ENCODE measurements at regions not wholly inside any gene's neighbourhood (a gene's known extent, or its start where the extent isn't known, plus 50 kb on each side); places are given as distances from the start of the nearest gene placed in this dataset.

- Histone ChIP-seq H3K14ac (replicated peaks; ENCODE audit: low read depth, low read length) (no peak overlapping the region), H2AK9ac (replicated peaks; ENCODE audit: low read depth, low read length, poor library complexity) (no peak overlapping the region), H2AK5ac (ENCODE audit: low read depth, low read length) (no peak overlapping the region), H2BK15ac (ENCODE audit: low read depth, low read length) (no peak overlapping the region), H2BK5ac (ENCODE audit: low read depth, low read length, poor library complexity, severe bottlenecking) (no peak overlapping the region), H3K23ac (ENCODE audit: low read depth, low read length) (no peak overlapping the region), H3K18ac (ENCODE audit: low read depth, low read length) (no peak overlapping the region), H3K56ac (ENCODE audit: extremely low read depth, insufficient read depth, low read length) (no peak overlapping the region), H4K91ac (ENCODE audit: insufficient read depth, low read depth, low read length) (no peak overlapping the region), H3K9ac (ENCODE audit: low read depth, low read length) (no peak overlapping the region), H3K9me1 (ENCODE audit: insufficient read depth, low read length) (no peaks in the 10 kb centered on the region), H3K4me2 (ENCODE audit: low read depth, low read length) (no peak overlapping the region), H4K8ac (ENCODE audit: low read depth in 2 of 2, low read length in 2 of 2) (no peak overlapping the region), H3K27ac (ENCODE audit: insufficient read depth, low read length) (no peak overlapping the region), H3K4me3 (ENCODE audit: insufficient read depth, low read depth, low read length) (no peak overlapping the region), H3K4me1 (ENCODE audit: control insufficient read depth, insufficient read depth, low read length) (no peaks in the 10 kb centered on the region), H2BK20ac (ENCODE audit: low read depth, low read length) (no peak overlapping the region), H4K5ac (ENCODE audit: low read depth, low read length) (no peak overlapping the region), H3K27me3 (ENCODE audit: control insufficient read depth, insufficient read depth, low read length) (no peaks in the 10 kb centered on the region), H3K4ac (ENCODE audit: low read depth, low read length) (no peak overlapping the region), H3K79me1 (ENCODE audit: low read depth in 1 of 2, low read length in 2 of 2) (no peaks in the 10 kb centered on the region), H2AFZ (replicated peaks; ENCODE audit: low read length, poor library complexity) (no peak overlapping the region), H3K9me3 (ENCODE audit: control insufficient read depth, insufficient read depth, low read length) (no peaks in the 10 kb centered on the region), H4K20me1 (ENCODE audit: insufficient read depth, low read length) (no peaks in the 10 kb centered on the region), H2BK120ac (ENCODE audit: low read depth, low read length) (no peak overlapping the region), H3K36me3 (ENCODE audit: control insufficient read depth, insufficient read depth, low read length) (no peaks in the 10 kb centered on the region)
- in situ Hi-C loops (cut with MboI; ENCODE audit: low sequenced_read_pairs) (no loop called here), intact Hi-C loops (cut with micrococcal nuclease) (no loop called here), dilution Hi-C loops (cut with HindIII; ENCODE audit: low sequenced_read_pairs, unreplicated experiment) (no loop called here)
- CTCF ChIA-PET: no interaction called here
- no peak for DNase-seq
- BruUV-seq (replicated peaks): no TSS peak
- TF ChIP-seq SMC3 (IDR thresholded peaks at IDR 0.05; ENCODE audit: low read depth, low read length): no peak
- TF ChIP-seq MAZ (IDR thresholded peaks at IDR 0.05; ENCODE audit: borderline replicate concordance, low read depth, low read length): no peak
- no peak for TF ChIP-seq MAFK (IDR thresholded peaks at IDR 0.05; ENCODE audit: low read depth, low read length)
- TF ChIP-seq USF2 (IDR thresholded peaks at IDR 0.05; ENCODE audit: low read depth, low read length): no peak
- ATAC-seq (ENCODE audit: low read depth): no peak
- POLR2A ChIA-PET (ENCODE audit: unreplicated experiment): no interaction called here
Measured at GRCh38 chr13:92941167-92941566, 285.4 kb upstream of the GPC6 start.
